HG03439 (cell line): ENCODE measurements at regions not wholly inside any gene's neighbourhood (a gene's known extent, or its start where the extent isn't known, plus 50 kb on each side); places are given as distances from the start of the nearest gene placed in this dataset.

Source experiments
- ATAC-seq: cut with Tn5 transposase; IDR thresholded peaks from one replicate; pipeline ENCODE4 v1.9.1; 2021; ENCODE audit warnings: mild to moderate bottlenecking, moderate library complexity; ENCODE audit not compliant: unreplicated experiment

DNA sequence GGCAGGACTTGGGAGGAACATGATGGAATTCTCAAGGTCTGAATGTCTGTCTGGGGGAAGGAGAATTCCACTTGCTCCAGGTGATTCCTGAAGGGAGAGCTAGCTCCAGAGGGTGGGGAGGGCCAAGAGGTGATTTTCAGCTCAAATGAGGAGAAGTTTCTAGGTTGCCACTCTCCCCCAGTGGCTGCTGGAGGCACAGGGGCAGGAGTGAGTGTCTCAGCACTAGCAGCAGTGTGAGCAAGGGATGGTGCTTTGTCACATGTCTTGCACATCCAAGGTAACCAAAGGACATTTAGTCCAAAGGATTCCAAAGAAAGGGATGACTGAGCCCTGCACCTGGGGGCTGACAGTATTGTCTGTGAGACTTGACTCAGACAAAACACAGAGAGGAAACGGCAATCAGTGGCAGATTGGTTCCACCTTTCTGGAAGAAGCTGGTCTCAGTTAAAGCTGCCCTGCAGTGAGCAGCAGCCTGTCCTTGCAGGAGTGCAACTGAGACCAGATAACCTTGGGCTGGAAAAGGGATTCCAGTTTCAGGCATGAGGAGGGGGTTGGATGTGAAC is 51.2 kb upstream of the PCBD1 start:
- ATAC-seq = no peak

DNA sequence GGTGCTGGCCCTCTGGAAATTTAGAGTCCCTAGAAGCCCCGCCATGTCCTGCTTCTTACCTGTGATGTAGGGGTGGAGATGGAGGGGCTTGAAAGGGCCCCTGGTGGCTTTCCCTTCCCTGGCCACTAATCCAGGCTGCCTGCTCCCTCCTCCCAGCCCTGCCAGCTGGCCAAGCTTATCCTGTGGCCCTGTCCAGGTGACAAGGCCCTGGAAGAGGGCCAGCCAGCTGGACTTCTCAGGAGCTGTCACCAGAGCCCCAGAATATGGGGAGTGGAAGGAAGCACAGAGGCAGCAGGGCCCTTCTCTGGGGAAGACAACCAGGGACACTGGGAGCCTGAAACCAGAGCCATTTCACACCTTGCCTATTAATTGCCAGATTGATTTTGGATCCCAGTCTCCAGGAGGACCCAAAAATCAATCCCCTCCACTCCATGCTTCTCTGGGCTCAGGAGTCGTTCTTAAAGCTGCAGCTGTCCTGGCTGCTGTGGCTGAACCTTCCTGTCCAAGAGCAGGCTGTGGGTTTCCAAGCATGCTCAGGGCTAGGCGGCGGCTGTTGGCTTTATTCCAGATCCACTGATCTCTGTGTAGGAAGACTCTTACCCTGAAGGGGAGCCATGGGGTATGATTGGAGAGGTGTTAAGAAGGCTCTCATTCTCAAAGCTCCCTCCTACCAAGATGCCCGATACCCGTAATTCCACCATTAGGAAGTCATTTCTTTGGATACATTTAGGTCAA is 52.6 kb upstream of the PCBD1 start:
- ATAC-seq = no peak

DNA sequence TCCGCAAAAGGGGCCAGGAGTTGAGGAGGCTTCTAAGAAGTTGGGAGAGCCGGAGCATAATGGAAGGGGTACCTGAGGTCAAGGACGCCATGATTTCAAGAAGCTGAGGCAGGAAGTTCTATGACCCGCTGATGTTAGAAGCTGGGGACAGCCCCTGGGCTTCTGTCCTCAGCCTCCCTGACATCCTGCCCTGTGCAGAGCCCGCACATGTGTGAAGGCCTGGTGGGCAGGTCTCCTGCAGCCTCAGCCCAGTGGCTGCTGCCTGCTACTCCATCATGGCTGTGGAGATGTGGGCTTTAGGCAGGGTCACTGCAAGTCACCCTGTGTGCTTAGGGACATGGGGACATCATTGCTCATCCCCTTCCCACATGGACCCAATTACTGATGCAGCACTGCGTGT is 53.8 kb upstream of the PCBD1 start:
- no peak for ATAC-seq

DNA sequence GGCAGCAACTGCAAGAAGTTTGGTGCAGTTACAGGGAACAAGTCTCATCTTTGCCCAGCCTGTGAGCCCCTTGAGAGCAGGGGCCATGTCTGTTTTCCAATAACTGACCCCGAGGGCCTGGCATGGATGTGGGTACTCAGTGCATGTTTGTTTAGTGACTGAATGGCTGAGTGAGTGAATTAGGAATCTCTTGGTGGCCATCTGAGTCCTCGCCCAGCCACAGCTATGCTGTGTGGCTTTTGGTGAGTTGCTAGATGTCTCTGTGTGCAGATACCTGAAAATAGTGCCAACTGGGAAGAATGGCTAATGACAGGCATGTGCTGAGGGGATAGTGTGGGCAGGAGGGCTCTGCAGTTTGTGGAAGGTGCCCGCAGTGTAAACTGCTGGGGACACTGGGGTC is 54.4 kb upstream of the PCBD1 start:
- no peak for ATAC-seq

DNA sequence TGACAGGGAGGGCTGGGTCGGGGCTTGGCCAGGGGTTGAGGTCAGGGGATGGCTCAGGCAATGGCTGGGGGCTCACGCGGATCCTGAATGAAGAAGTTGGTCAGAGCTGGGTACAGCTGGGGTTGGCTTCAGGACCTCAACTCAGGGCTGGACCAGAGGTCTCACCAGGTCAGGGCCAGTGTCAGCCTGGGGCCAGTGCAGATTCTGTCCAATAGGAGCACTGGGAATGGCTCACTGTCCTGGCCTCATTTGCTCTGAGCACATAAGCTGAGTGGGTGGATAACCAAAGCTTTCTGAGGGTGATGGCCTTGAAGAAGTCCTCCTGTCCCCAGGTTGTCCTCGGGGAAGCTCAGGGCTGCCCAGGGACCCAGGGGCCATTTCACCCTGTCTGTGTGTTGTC is 54.9 kb upstream of the PCBD1 start:
- ATAC-seq = no peak

DNA sequence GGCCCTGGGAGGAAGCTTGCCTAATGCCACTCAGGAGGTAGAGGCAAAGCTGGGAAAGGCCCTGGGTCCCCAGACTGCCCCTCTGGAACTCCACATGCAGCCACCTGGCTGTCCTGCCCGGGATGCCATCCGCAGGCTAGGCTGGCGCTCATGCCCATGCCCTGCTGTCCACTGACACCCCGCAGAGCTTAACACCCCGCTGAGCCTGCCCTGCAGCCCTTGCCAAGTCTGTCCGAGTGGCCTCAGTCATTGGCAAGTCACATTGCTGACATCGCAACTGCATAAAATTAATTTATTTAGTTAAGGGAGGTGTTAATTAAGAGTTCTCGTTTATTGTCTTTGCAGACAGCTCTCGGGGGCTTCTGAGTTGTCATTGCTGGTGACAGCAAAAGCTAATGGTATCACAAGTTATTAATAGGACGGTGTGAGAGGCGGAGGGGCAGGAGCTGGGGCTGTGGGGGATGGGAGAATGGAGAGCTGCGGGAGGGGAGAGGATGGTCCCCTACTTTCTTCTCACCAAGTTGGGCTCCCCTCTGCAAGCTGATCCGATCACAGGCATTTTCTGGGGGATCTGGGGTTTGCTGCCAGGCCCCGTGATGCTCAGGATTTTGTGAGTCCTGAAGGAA is 55.6 kb upstream of the PCBD1 start:
- no peak for ATAC-seq

DNA sequence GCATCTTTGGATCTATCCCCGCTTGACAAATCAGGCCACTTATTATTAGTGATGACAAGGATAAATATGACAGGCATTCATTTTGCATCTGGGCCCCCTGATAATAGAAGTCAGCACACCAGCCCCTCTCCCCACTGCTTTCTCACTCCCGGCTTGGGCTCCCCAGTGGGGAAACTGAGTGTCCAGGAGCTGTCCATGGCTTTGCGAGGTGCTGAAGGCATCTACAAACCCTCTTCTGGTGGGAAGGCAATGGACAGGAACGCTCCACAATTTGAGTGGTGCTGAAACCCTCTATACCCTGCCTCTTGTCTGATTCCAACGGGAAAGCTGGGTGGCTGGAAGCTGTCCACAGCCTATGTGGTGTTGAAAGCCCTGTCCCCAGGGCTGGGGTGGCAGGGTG is 61.7 kb upstream of the PCBD1 start:
- no peak for ATAC-seq

DNA sequence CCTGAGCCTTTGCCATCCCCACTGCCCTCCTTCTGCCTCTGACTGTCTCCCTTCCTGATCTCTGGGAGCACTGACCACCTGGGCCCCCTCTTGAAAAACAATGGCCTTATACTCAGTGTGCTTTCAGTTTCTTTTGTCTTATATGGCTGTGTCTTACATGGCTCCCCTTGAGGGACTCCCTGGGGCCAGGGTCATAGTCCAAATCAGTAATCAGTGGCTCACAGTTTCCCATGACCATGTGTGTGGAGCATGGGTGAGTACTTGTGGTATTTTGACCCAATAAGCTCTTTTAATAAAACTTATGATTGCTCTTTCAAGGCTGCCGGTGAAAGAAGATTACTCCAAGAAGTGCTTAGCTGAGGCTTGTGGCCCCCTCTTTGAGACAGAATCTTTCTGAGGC is 62.4 kb upstream of the PCBD1 start:
- no peak for ATAC-seq

DNA sequence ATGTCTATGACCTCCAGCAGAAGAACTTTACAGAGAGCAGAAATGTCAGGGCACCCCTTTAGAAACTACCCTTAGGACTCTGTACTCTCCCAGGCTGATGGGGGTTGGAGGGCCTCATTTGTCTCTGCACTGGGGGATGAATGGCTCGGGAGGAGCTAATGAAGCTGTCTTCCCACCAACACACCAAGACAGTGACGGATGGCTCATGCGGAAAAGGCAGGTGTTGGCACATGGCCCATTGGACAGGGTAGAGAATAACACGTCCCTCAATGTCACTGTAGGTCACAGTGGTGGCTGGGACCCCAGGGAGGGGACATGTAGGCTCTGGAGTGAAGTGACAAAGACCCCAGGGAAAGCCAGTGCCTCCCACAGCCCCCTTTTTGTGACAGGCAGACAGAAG is 64.0 kb upstream of the PCBD1 start:
- no peak for ATAC-seq

DNA sequence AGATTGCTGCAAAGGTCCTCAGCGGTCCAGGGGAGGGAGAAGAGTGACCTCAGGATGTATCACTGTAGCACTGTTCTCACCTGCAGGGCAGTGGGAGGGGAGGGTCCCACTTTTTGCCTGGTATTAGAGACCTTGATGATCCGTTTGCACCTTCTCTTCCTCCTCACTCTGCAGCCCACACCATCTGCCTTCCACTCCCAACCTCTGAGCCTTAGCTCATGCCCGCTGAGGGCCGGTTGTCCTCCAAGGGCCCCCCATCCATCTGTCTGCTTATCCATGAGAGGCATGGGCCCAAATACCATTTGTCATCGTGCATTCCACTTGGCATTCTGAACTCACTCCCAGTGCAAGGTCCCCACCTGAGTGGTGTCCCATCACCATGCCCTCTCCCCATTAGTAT is 64.6 kb upstream of the PCBD1 start:
- no peak for ATAC-seq

DNA sequence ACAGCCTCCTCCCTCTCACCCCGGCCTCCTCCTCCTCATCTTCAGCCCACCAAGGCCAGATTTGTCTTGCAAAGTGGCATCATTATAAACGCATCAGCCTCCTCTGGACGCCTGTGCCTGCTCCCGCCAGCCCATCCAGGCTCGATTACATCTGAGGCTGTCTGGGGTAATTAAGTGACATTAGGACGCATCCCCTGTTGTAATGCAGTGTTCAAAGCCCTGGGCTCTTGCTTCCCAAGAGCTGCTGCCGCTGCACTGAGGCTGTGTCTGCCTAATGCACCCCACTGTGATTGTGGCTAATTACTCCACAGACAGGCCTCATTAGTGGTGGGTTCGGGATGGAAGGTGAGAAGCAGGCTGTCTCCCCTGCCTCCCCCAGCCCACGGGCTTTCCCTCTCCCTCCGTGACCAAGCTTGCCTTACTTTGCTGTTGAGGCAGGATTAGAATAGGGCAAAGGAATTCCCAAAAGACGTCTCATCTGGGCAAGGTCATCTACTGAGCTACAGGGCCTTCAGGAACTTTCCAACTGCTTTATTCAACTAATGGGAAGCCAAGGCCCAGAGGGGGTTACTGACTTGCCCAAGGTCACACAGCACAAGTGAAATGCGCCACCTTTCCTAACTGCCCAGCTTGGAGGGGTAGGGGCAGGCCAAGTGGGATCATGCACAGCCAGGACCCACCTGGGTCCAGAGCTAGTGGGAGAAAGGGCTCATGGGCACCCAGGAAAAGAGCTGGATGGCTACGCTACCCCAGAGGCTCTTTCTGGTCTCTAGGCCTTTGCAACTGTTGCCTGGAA is 66.2 kb upstream of the PCBD1 start:
- ATAC-seq = no peak

DNA sequence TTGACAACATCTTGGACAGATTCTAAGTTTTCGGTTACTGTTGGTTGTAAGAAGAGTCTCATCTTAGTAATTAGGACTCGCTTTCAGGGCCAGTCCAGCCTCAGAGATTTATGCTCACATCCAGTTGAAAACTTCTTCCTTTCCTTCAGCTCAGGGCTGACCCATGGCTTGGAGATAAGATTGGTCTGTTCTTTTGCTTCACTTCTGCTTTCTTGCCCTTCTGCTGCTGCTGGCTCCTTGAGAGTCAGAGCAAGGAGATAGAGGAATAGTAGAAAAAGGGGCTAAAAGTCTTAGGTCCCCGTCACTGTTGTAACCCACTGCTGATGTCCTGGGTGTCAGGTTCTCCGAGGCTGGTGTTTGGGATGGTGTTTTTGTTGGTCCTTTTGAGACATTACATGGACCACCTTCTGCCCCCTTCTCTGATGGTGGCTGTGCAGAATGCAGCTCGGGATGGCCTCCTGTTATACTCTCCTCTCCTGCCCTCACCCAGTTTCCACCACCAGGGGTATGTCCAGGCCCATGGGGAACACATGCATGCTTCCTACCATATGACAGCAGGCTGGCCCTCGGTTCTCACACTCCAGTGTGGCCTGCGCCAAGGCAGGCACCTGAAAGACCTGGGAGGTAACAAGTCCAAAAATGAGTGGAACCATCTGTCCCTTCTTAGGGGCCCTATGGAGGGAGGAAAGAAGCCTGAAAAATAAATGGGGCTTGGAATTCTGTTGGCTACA is 67.8 kb upstream of the PCBD1 start:
- ATAC-seq = no peak

DNA sequence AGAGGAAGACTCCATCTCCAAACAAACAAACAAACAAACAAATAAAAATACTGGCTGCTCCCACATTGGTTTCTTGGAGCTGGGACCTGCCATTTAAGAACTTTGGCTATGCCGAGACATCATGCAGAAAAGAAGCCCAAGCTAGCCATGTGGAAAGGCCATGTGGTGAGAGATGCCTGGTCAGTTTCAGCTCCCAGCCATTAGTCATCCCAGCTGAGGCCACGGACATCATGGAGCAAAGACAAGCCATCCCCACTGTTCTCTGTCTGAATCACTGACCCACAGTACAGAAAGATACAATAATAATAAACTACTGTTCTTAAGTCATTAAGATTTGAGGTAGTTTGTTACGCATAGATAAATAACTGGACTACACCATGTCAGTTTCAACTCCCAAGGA is 70.0 kb upstream of the PCBD1 start:
- ATAC-seq = no peak

DNA sequence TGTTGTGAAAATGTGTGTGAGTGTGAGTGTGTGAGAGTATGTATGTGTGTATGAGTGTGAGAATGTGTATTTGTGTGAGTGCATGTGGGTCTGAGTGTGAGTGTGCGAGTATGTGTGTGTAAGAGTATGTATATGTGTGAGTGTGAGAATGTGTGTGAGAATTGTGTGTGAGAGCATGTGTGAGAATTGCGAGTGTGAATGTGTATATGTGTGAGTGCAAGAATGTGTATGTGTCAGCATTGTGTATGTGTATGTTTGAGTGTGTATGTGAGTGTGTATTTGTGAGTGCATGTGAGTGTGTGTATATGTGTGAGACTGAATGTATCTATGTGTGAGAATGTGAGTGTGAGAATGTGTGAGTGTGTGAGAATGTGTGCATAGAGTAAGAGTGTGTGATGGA is 72.0 kb upstream of the PCBD1 start:
- no peak for ATAC-seq

DNA sequence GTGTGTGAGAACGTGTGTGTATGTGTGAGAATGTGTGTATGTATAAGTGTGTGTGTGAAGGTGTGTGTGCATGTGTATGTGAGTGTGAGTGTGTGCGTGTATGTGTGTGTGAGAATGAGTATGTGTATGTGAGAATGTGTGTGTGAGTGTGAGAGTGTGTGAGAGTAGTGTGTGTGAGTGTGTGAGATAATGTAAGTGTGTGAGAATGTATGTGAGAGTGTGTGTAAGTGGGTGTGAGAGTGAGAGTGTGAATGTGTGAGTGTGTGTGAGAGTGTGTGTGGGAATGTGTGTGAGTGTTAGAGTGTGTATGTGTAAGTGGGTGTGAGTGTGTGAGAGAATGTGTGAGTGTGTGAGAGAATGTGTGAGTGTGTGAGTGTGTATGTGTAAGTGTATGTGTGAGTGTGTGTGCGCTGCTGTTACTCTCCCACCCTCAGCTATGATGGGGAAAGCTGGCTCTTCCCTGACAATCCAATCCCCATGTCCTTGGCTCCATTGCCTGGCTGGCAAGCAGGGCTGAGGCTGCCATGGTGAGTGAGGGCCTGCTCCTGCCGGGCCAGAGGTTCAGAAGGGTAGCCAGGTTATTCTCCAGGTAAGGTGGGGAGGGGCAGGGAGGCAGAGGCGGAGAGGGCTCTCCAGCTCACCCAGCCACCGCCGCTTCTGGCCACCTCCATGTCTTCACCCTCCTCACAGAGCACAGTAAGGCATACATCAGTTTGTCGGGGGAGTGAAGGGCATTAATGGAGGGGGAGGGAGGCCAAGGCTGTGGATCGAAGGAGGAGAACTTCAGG is 72.6 kb upstream of the PCBD1 start:
- no peak for ATAC-seq

DNA sequence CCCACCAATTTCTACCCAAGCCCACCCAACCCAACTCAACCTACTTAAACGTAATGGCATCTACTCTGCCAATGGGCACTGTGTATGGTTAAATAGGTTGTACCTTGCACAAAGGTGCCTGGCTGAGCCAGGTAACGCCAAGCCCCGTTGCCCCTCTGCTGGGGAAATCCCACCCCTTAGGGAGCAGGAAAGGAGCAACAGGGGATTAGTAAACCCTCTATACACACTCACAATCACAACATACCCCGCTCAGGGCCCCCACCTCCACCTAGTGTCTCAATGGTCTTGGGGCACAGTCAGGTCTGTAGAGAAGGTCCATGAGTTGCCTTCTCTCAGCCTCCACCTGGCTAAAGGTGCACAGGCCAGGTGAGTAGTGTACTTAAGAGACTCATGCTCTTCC is 74.3 kb upstream of the PCBD1 start:
- no peak for ATAC-seq

DNA sequence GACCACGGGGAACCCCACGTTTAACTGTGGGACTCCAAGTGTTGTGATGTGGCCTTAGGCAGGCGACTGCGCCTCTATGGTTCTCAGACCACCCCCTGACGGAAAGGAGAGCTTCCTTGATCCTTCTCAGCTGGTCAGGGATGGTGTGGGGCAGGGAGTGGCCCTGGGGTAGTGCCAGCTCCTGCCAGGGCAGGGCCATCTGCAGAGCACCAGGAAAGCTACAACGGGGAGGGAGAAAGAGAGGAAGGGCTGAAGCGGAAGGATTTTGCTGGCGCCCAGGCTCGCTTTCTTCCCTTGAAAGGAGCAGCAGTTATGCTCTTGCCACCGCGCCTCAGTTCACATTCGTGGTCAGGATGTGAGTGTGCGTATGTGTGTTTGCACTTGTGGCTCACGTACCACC is 74.9 kb upstream of the PCBD1 start:
- no peak for ATAC-seq

DNA sequence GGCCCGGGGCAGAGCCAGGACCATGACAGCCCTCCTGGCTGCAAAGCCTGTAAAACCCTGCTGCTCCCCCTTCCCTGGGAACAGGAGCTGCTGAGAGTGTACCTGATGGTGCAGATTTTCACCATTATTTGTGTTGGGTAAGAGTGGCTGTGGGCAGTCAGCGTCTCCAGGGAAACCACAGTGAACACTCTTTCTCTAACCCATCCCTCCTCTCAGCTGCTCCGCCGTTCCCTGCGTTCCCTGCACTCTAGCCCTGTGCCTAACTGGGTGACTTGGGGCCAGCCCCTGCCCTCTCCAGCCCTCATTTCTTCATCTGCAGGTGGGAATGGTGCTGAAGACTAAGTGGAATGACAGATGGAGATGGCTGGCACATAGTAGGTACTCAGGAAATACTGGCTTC is 75.9 kb upstream of the PCBD1 start:
- ATAC-seq = no peak

DNA sequence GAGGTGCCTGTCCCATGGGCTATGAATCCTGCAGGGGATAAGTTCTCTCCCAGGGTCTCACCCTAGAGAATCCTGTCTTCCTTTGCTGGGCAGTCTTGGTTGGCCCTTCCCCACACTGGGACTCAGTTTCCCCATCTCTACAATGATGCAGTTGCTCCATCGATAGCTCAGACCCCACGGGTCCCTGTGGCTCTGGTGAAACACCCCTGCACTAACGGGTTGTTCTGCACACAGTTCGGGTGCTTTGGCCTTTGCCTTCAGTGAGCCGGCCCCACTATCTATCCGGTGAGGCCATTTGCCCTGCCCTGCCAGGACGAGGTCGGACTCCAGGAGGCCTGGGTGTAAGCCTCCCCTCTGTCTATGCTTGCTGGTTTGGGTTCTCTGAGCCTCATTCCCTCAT is 76.5 kb upstream of the PCBD1 start:
- ATAC-seq = no peak

DNA sequence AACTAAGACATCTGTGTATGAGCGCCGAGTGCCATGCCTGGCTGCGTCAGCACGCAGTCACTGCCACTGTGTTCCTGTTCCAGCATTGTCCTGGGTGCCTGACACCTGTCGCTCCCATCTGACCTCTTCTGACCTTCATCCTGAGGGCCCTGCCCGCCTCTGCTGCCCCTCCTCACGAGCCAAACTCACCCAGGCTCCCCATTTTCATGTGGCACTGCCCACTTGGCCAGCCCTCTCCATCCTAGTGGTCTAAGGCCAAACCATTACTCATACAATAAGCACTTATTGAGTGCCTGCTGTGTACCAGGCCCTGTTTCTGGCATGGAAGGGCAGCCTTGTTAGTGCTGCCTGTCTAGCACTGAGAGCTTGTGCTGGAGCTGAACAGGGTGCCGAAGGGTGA is 77.2 kb upstream of the PCBD1 start:
- no peak for ATAC-seq
